Choroid plexus epithelial cell (primary cell): ENCODE measurements at regions not wholly inside any gene's neighbourhood (a gene's known extent, or its start where the extent isn't known, plus 50 kb on each side); places are given as distances from the start of the nearest gene placed in this dataset.

Experiments used
- DNase-seq: peaks from one replicate; pipeline ENCODE4 v3.0.0-alpha.2; 2010; ENCODE audit warnings: low read depth
- H3K4me3 ChIP-seq: 2 replicates; pipeline ENCODE4 v1.5.1; 2011; ENCODE audit warnings: low read depth, mild to moderate bottlenecking, control low read depth, low read length, moderate library complexity
- CTCF ChIP-seq: conservative IDR thresholded peaks from 2 replicates; pipeline ENCODE4 v1.5.1; 2011; ENCODE audit warnings: low read depth, mild to moderate bottlenecking, control low read depth, inconsistent platforms, low read length, moderate library complexity

GRCh38 chr16:17835118-17835876 is 364.5 kb upstream of the XYLT1 start:
- H3K4me3 ChIP-seq = no peak overlapping the region
- no peak for TF ChIP-seq CTCF
- no peak for DNase-seq

- no peak overlapping the region for H3K4me3 ChIP-seq
- DNase-seq = no peak
- TF ChIP-seq CTCF = no peak
Measured at GRCh38 chr16:17832738-17833137, 362.0 kb upstream of the XYLT1 start.

GRCh38 chr16:17831330-17831729 is 360.6 kb upstream of the XYLT1 start:
- TF ChIP-seq CTCF = peak; percentile 47
- peak; percentile 36 for DNase-seq
- H3K4me3 ChIP-seq = no peak overlapping the region

GRCh38 chr16:17830651-17831050 is 359.9 kb upstream of the XYLT1 start:
- no peak for DNase-seq
- no peak for TF ChIP-seq CTCF
- H3K4me3 ChIP-seq = no peak overlapping the region

GRCh38 chr16:17829811-17830210 is 359.1 kb upstream of the XYLT1 start:
- no peak for TF ChIP-seq CTCF
- DNase-seq = no peak
- no peak overlapping the region for H3K4me3 ChIP-seq

- TF ChIP-seq CTCF = no peak
- H3K4me3 ChIP-seq = no peak overlapping the region
- peak; percentile 90 for DNase-seq
Measured at GRCh38 chr16:17828012-17828411, 357.3 kb upstream of the XYLT1 start.

- no peak overlapping the region for H3K4me3 ChIP-seq
- TF ChIP-seq CTCF = no peak
- DNase-seq = peak; percentile 65
Measured at GRCh38 chr16:17827313-17827712, 356.6 kb upstream of the XYLT1 start.
